GM21717 (cell line): ENCODE measurements at regions not wholly inside any gene's neighbourhood (a gene's known extent, or its start where the extent isn't known, plus 50 kb on each side); places are given as distances from the start of the nearest gene placed in this dataset.

ENCODE experiments used
- ATAC-seq: cut with Tn5 transposase; IDR thresholded peaks from one replicate; pipeline ENCODE4 v1.9.1; 2021; ENCODE audit warnings: mild to moderate bottlenecking, moderate library complexity; ENCODE audit not compliant: unreplicated experiment

GRCh38 chr9:115250621-115251032, 132.7 kb upstream of the TNC start:
- ATAC-seq: no peak

- no peak for ATAC-seq
Observed at GRCh38 chr9:115254287-115255180, 136.6 kb upstream of the TNC start.

- ATAC-seq: no peak
Observed at GRCh38 chr9:115261656-115262081, 143.7 kb upstream of the TNC start.

GRCh38 chr9:115262477-115262876, 144.5 kb upstream of the TNC start:
- ATAC-seq: no peak

- no peak for ATAC-seq
Observed at GRCh38 chr9:115262952-115263351, 145.0 kb upstream of the TNC start.

- ATAC-seq: no peak
Observed at GRCh38 chr9:115263371-115264075, 145.6 kb upstream of the TNC start.

- ATAC-seq: no peak
Observed at GRCh38 chr9:115264313-115264712, 146.4 kb upstream of the TNC start.

- no peak for ATAC-seq
Observed at GRCh38 chr9:115267790-115268189, 149.8 kb upstream of the TNC start.

GRCh38 chr9:115275753-115276152, 157.8 kb upstream of the TNC start:
- no peak for ATAC-seq

GRCh38 chr9:115276621-115277020, 158.7 kb upstream of the TNC start:
- no peak for ATAC-seq

- no peak for ATAC-seq
Observed at GRCh38 chr9:115277301-115277700, 159.3 kb upstream of the TNC start.

- ATAC-seq: no peak
Observed at GRCh38 chr9:115278326-115279035, 160.5 kb upstream of the TNC start.

GRCh38 chr9:115283395-115283794, 165.4 kb upstream of the TNC start:
- ATAC-seq: no peak

- no peak for ATAC-seq
Observed at GRCh38 chr9:115285836-115286235, 167.9 kb upstream of the TNC start.

- ATAC-seq: no peak
Observed at GRCh38 chr9:115286411-115286810, 168.5 kb upstream of the TNC start.

GRCh38 chr9:115289757-115290208, 171.8 kb upstream of the TNC start:
- no peak for ATAC-seq

GRCh38 chr9:115291841-115292240, 173.9 kb upstream of the TNC start:
- no peak for ATAC-seq

GRCh38 chr9:115292584-115293279, 174.8 kb upstream of the TNC start:
- no peak for ATAC-seq

- ATAC-seq: no peak
Observed at GRCh38 chr9:115295734-115296133, 177.8 kb upstream of the TNC start.

GRCh38 chr9:115296831-115297565, 179.0 kb upstream of the TNC start:
- no peak for ATAC-seq
